ENCODE measurements at regions not wholly inside any gene's neighbourhood (a gene's known extent, or its start where the extent isn't known, plus 50 kb on each side); places are given as distances from the start of the nearest gene placed in this dataset.

DNA sequence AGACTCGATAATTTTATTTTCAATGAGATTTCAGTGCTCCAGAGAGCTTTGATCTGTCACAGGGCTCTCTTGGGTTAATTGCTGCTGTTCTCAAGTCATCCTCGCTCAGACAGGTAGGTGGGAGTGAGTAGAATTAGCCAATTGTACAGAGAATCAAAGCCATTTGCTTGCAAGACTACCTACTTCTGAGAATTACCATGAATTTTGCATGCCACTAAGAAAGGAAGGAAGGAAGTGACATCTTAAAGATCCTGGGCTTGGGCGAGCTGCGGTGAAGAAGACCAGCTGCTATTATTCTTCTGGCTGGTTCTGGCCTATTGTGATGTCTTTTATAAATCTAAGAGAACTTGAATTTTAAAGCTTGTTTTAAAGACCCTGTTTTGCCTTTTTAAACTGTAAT is 154.1 kb upstream of the LPP start:
- no peak for DNase-seq (ENCODE audit: low read depth, low spot score)
- ATAC-seq: no peak
- ChIA-PET CTCF (no interaction called here), POLR2A (no interaction called here)
- Histone ChIP-seq H3K27me3 (ENCODE audit: control insufficient read depth, insufficient read depth, low read length) (no peaks in the 10 kb centered on the region), H3K9me3 (ENCODE audit: control insufficient read depth, insufficient read depth, low read depth, low read length) (no peaks in the 10 kb centered on the region), H3K27ac (ENCODE audit: low read length) (no peak overlapping the region), H3K36me3 (ENCODE audit: control insufficient read depth, insufficient read depth, low read length) (no peaks in the 10 kb centered on the region), H3K4me1 (ENCODE audit: control insufficient read depth, insufficient read depth, low read length) (no peaks in the 10 kb centered on the region), H3K4me3 (ENCODE audit: low read depth in 2 of 2, low read length in 2 of 2) (no peak overlapping the region)
- in situ Hi-C loops (cut with HindIII; ENCODE audit: low pct_unique_long_range_greater_than_20kb, low sequenced_read_pairs) (no loop called here), intact Hi-C loops (cut with micrococcal nuclease; ENCODE audit: unreplicated experiment) (no loop called here)
- TF ChIP-seq REST (IDR thresholded peaks at IDR 0.05; ENCODE audit: insufficient read depth in 1 of 2, low read depth in 2 of 2, low read length in 1 of 2): no peak
- no peak for TF ChIP-seq TCF7L2 (IDR thresholded peaks at IDR 0.05; ENCODE audit: low read depth, low read length)
- TF ChIP-seq, protein P1, sequence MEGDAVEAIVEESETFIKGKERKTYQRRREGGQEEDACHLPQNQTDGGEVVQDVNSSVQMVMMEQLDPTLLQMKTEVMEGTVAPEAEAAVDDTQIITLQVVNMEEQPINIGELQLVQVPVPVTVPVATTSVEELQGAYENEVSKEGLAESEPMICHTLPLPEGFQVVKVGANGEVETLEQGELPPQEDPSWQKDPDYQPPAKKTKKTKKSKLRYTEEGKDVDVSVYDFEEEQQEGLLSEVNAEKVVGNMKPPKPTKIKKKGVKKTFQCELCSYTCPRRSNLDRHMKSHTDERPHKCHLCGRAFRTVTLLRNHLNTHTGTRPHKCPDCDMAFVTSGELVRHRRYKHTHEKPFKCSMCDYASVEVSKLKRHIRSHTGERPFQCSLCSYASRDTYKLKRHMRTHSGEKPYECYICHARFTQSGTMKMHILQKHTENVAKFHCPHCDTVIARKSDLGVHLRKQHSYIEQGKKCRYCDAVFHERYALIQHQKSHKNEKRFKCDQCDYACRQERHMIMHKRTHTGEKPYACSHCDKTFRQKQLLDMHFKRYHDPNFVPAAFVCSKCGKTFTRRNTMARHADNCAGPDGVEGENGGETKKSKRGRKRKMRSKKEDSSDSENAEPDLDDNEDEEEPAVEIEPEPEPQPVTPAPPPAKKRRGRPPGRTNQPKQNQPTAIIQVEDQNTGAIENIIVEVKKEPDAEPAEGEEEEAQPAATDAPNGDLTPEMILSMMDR (IDR thresholded peaks at IDR 0.05): no peak
- no TSS peak for BruUV-seq (replicated peaks)

DNA sequence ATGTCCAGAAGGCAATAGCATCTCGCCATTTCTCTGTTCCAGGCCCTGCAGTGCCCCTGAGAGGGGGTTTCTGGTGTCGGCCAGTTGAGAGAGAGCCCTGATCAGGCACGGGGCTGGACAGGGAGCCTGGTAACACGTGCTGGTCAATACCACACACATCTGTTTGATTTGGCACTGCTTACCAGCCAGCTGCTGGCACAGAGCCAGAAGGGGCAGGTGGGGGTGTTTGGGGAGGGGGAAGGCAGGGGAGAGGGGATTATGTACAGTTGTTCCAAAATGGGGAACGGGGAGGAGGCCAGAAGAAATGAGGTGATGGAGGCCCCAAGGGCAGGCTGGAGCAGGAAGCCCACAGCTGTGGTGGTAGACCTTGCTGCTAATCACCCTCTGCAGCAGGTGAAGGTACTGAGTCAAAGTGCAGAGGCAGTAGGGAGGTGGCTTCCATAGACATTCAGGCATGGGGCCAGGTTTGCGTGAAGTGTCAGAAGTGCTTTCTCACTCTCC is 153.5 kb upstream of the LPP start:
- in situ Hi-C loops (cut with HindIII; ENCODE audit: low pct_unique_long_range_greater_than_20kb, low sequenced_read_pairs) (no loop called here), intact Hi-C loops (cut with micrococcal nuclease; ENCODE audit: unreplicated experiment) (no loop called here)
- H3K27me3 ChIP-seq (ENCODE audit: control insufficient read depth, insufficient read depth, low read length): no peaks in the 10 kb centered on the region
- ChIA-PET CTCF (no interaction called here), POLR2A (no interaction called here)
- no TSS peak for BruUV-seq (replicated peaks)
- no peak for DNase-seq (ENCODE audit: low read depth, low spot score)
- no peak overlapping the region for H3K4me3 ChIP-seq (ENCODE audit: low read depth in 2 of 2, low read length in 2 of 2)
- no peaks in the 10 kb centered on the region for H3K9me3 ChIP-seq (ENCODE audit: control insufficient read depth, insufficient read depth, low read depth, low read length)
- no peaks in the 10 kb centered on the region for H3K36me3 ChIP-seq (ENCODE audit: control insufficient read depth, insufficient read depth, low read length)
- ATAC-seq: no peak
- no peaks in the 10 kb centered on the region for H3K4me1 ChIP-seq (ENCODE audit: control insufficient read depth, insufficient read depth, low read length)
- TF ChIP-seq TCF7L2 (IDR thresholded peaks at IDR 0.05; ENCODE audit: low read depth, low read length) (no peak), SIN3A (IDR thresholded peaks at IDR 0.05; ENCODE audit: borderline replicate concordance, insufficient read depth, low read depth, low read length) (no peak), REST (IDR thresholded peaks at IDR 0.05; ENCODE audit: insufficient read depth in 1 of 2, low read depth in 2 of 2, low read length in 1 of 2) (no peak), POLR2AphosphoS5 (IDR thresholded peaks at IDR 0.05; ENCODE audit: low read depth, low read length) (no peak)
- TF ChIP-seq, protein P1 (IDR thresholded peaks at IDR 0.05): no peak
- H3K27ac ChIP-seq (ENCODE audit: low read length): no peak overlapping the region

Measured in Panc1 (cell line).